ENCODE measurements at regions not wholly inside any gene's neighbourhood (a gene's known extent, or its start where the extent isn't known, plus 50 kb on each side); places are given as distances from the start of the nearest gene placed in this dataset.

GRCh38 chr10:131013281-131013912 is 298.1 kb downstream of the TCERG1L start:
- ChIA-PET CTCF (no interaction called here), POLR2A (no interaction called here)
- DNase-seq (ENCODE audit: low read depth, low spot score) (no peak), ATAC-seq (no peak)
- Histone ChIP-seq H3K36me3 (ENCODE audit: control insufficient read depth, insufficient read depth, low read length) (no peaks in the 10 kb centered on the region), H3K9me3 (ENCODE audit: control insufficient read depth, insufficient read depth, low read depth, low read length) (no peaks in the 10 kb centered on the region), H3K27ac (ENCODE audit: low read length) (no peak overlapping the region), H3K4me1 (ENCODE audit: control insufficient read depth, insufficient read depth, low read length) (no peaks in the 10 kb centered on the region), H3K4me3 (ENCODE audit: low read depth in 2 of 2, low read length in 2 of 2) (no peak overlapping the region), H3K27me3 (ENCODE audit: control insufficient read depth, insufficient read depth, low read length) (peaks cover 13% of the 10 kb centered on the region)
- in situ Hi-C loops (cut with HindIII; ENCODE audit: low pct_unique_long_range_greater_than_20kb, low sequenced_read_pairs) (no loop called here), intact Hi-C loops (cut with micrococcal nuclease; ENCODE audit: unreplicated experiment) (no loop called here)
- no TSS peak for BruUV-seq (replicated peaks)
- TF ChIP-seq TCF7L2 (IDR thresholded peaks at IDR 0.05; ENCODE audit: low read depth, low read length) (no peak), REST (IDR thresholded peaks at IDR 0.05; ENCODE audit: insufficient read depth in 1 of 2, low read depth in 2 of 2, low read length in 1 of 2) (no peak), SIN3A (IDR thresholded peaks at IDR 0.05; ENCODE audit: borderline replicate concordance, insufficient read depth, low read depth, low read length) (no peak), POLR2AphosphoS5 (IDR thresholded peaks at IDR 0.05; ENCODE audit: low read depth, low read length) (no peak), CTCF (IDR thresholded peaks at IDR 0.05) (no peak)

GRCh38 chr10:131014271-131014670 is 297.2 kb downstream of the TCERG1L start:
- no TSS peak for BruUV-seq (replicated peaks)
- no peak for DNase-seq (ENCODE audit: low read depth, low spot score)
- in situ Hi-C loops (cut with HindIII; ENCODE audit: low pct_unique_long_range_greater_than_20kb, low sequenced_read_pairs) (no loop called here), intact Hi-C loops (cut with micrococcal nuclease; ENCODE audit: unreplicated experiment) (no loop called here)
- Histone ChIP-seq H3K36me3 (ENCODE audit: control insufficient read depth, insufficient read depth, low read length) (no peaks in the 10 kb centered on the region), H3K4me1 (ENCODE audit: control insufficient read depth, insufficient read depth, low read length) (no peaks in the 10 kb centered on the region), H3K27ac (ENCODE audit: low read length) (no peak overlapping the region), H3K9me3 (ENCODE audit: control insufficient read depth, insufficient read depth, low read depth, low read length) (no peaks in the 10 kb centered on the region), H3K4me3 (ENCODE audit: low read depth in 2 of 2, low read length in 2 of 2) (no peak overlapping the region), H3K27me3 (ENCODE audit: control insufficient read depth, insufficient read depth, low read length) (peaks cover 13% of the 10 kb centered on the region)
- CTCF ChIA-PET = no interaction called here
- POLR2A ChIA-PET = no interaction called here
- TF ChIP-seq POLR2AphosphoS5 (IDR thresholded peaks at IDR 0.05; ENCODE audit: low read depth, low read length) (no peak), CTCF (IDR thresholded peaks at IDR 0.05) (no peak), TCF7L2 (IDR thresholded peaks at IDR 0.05; ENCODE audit: low read depth, low read length) (no peak), SIN3A (IDR thresholded peaks at IDR 0.05; ENCODE audit: borderline replicate concordance, insufficient read depth, low read depth, low read length) (no peak), REST (IDR thresholded peaks at IDR 0.05; ENCODE audit: insufficient read depth in 1 of 2, low read depth in 2 of 2, low read length in 1 of 2) (no peak)
- no peak for ATAC-seq
